T-cell (primary cell): ENCODE measurements at regions not wholly inside any gene's neighbourhood (a gene's known extent, or its start where the extent isn't known, plus 50 kb on each side); places are given as distances from the start of the nearest gene placed in this dataset.

ENCODE experiments used
- ATAC-seq, 4 experiments: fragments of 200-7000 bp in 3 of 4; fragments of 150-1000 bp in 1 of 4; cut with Tn5 transposase; replicated peaks in 1 of 4; 1 replicate in 3 of 4; 2 replicates in 1 of 4; pipeline ENCODE4 v1.10.0; 2021; ENCODE audit warnings: moderate library complexity in 3 of 4, mild to moderate bottlenecking in 2 of 4, moderate number of reproducible peaks in 1 of 4
- CTCF ChIA-PET, 2 donors: fragments of 300-600 bp; sonication (Branson Sonifier 250); formaldehyde crosslinking; loops; one replicate each; lab custom pipeline; 2022; ENCODE audit warnings: antibody characterized with exemption in 2 of 2; lab: Charles Lee
- POLR2A ChIA-PET, 2 donors: fragments of 300-600 bp; sonication (Branson Sonifier 250); formaldehyde crosslinking; loops; one replicate each; lab custom pipeline; 2022; ENCODE audit warnings: antibody characterized with exemption in 2 of 2; lab: Charles Lee
- DNase-seq, 35 experiments: peaks; one replicate each; pipeline versions ENCODE4 v3.0.0 to v3.0.0-alpha.2; 2013 to 2023
- H3K27ac ChIP-seq: one replicate; pipeline ENCODE4 v1.5.1; 2013; ENCODE audit warnings: low read length
- H3K27me3 ChIP-seq, 2 experiments: replicated peaks in 1 of 2; 1 replicate in 1 of 2; 2 replicates in 1 of 2; pipeline versions ENCODE4 v1.6.1 to v1.7.0; 2013; ENCODE audit warnings: low read length in 1 of 2, mixed read lengths in 1 of 2; ENCODE audit not compliant: control insufficient read depth in 2 of 2, insufficient read depth in 2 of 2; ENCODE audit errors: extremely low read depth in 1 of 2
- H3K36me3 ChIP-seq, 2 donors: 1 replicate in 1 of 2; 2 replicates in 1 of 2; pipeline versions ENCODE4 v1.6.1 to v1.7.0; 2013; ENCODE audit warnings: low read length in 1 of 2; ENCODE audit not compliant: control insufficient read depth in 2 of 2, insufficient read depth in 1 of 2; ENCODE audit errors: extremely low read depth in 1 of 2
- H3K4me1 ChIP-seq, 2 experiments: 1 replicate in 1 of 2; 2 replicates in 1 of 2; pipeline versions ENCODE4 v1.6.1 to v1.7.0; 2013; ENCODE audit warnings: low read length in 2 of 2, mixed read lengths in 1 of 2; ENCODE audit not compliant: insufficient read depth in 2 of 2, control insufficient read depth in 1 of 2; ENCODE audit errors: extremely low read depth in 1 of 2
- H3K4me3 ChIP-seq, 2 donors: 1 replicate in 1 of 2; 2 replicates in 1 of 2; pipeline versions ENCODE4 v1.5.1 to v1.7.0; 2013; ENCODE audit warnings: mild to moderate bottlenecking in 2 of 2, low read length in 1 of 2, moderate library complexity in 1 of 2; ENCODE audit not compliant: control insufficient read depth in 1 of 2; ENCODE audit errors: extremely low read depth in 1 of 2
- H3K9me3 ChIP-seq: 2 replicates; pipeline ENCODE4 v1.7.0; 2013
- H3K27ac Mint-ChIP-seq, 2 donors: one replicate each; pipeline ENCODE4 v1.8.0; 2020 to 2021; ENCODE audit warnings: mild to moderate bottlenecking in 2 of 2, mixed read lengths in 2 of 2
- H3K27me3 Mint-ChIP-seq, 2 donors: one replicate each; pipeline ENCODE4 v1.8.0; 2021 to 2022; ENCODE audit warnings: mixed read lengths in 2 of 2
- H3K36me3 Mint-ChIP-seq: one replicate; pipeline ENCODE4 v1.8.0; 2021; ENCODE audit warnings: mixed read lengths
- H3K4me1 Mint-ChIP-seq, 3 donors: one replicate each; pipeline ENCODE4 v1.8.0; 2020 to 2022; ENCODE audit warnings: mixed read lengths in 3 of 3, mild to moderate bottlenecking in 1 of 3
- H3K4me3 Mint-ChIP-seq, 3 donors: one replicate each; pipeline ENCODE4 v1.8.0; 2020 to 2022; ENCODE audit warnings: mild to moderate bottlenecking in 3 of 3, mixed read lengths in 3 of 3, moderate library complexity in 3 of 3
- H3K9me3 Mint-ChIP-seq, 3 donors: one replicate each; pipeline ENCODE4 v1.8.0; 2020 to 2022; ENCODE audit warnings: mixed read lengths in 3 of 3
- WGBS: methylation state at CpG from one replicate; pipeline ENCODE4 v1.1.5; 2013; ENCODE audit warnings: missing lambda C conversion rate; ENCODE audit not compliant: insufficient coverage; 5-methylcytosine and 5-hydroxymethylcytosine counted together

DNA sequence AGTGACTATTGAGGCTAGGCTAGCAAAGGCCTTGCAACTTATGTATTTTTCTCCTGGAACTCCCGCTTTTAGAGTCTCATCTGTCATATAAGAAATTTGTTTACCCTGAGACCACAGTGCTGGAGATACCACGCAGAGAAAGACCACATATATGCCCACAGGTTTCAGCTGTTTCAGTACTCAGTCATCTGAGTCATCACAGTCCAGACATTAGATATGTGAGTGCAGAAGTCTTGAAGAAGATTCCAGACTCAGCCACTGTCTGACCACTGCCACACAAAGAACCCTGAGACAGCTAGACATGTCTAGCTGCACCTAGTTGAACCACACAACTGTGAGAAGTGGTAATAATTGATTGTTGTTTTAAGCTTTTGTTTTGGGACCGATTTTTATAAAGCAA, 648.3 kb downstream of the EPM2A start:
- H3K4me1 ChIP-seq, result no peaks in the 10 kb centered on the region
- ChIA-PET CTCF (no interaction called here), POLR2A (no interaction called here)
- Mint-ChIP-seq H3K36me3 (no peaks in the 10 kb centered on the region), H3K4me1 (no peaks in the 10 kb centered on the region), H3K4me3 (no peak overlapping the region), H3K27ac (no peak overlapping the region), H3K27me3 (peaks cover 2 to 4% of the 10 kb centered on the region in 2 donors), H3K9me3 (no peaks in the 10 kb centered on the region)
- H3K9me3 ChIP-seq, result no peaks in the 10 kb centered on the region
- no peak overlapping the region for H3K27ac ChIP-seq
- no peaks in the 10 kb centered on the region for H3K27me3 ChIP-seq
- 60% methylated on average over 1 of the region's 3 CpGs for whole genome bisulfite sequencing
- H3K36me3 ChIP-seq, result no peaks in the 10 kb centered on the region
- DNase-seq (no peak), ATAC-seq (no peak)
- H3K4me3 ChIP-seq, result no peak overlapping the region

DNA sequence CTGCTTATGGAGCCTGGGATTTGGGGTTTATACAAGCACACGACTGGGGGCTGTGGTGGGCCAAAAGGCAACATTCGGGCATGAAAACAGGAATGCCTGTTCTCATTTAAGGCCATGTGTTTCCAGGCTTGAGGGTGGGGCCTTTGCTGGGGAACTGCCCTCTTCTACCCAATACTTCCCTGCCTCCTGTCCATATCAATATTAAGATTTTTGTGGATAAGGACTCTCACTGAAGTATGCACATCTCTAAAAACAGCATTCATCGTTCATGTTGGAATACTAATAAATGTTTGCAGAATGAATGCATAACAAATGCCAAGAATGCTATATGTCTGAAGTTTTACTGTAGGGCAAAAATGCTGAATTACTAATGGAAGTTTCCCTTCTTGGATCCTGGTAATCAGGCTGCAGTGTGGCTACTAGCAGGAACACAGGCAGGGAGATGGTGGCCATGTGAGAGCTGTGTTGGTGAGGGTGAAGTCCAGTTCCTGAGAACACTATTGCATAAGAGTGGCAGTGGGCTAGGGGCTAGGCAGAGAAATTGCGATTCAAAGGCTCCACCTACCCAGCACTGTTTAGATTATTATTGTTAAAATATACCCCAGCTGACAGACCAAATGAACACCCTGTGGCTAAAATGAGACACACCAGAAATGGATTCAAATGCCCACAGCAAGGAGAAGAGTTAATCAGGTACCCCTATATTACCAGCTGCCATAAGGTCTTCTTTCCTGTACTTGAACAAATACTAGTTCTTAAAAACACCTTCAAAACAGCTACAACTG, 644.3 kb downstream of the EPM2A start:
- H3K4me3 ChIP-seq, result no peak overlapping the region
- Mint-ChIP-seq H3K36me3 (no peaks in the 10 kb centered on the region), H3K27ac (no peak overlapping the region), H3K27me3 (peaks cover 2 to 11% of the 10 kb centered on the region in 2 donors), H3K4me1 (no peaks in the 10 kb centered on the region), H3K4me3 (no peak overlapping the region), H3K9me3 (no peaks in the 10 kb centered on the region)
- H3K36me3 ChIP-seq, result no peaks in the 10 kb centered on the region
- no peak for DNase-seq
- CTCF ChIA-PET, result no interaction called here
- H3K27me3 ChIP-seq, result no peaks in the 10 kb centered on the region
- no peaks in the 10 kb centered on the region for H3K9me3 ChIP-seq
- no peaks in the 10 kb centered on the region for H3K4me1 ChIP-seq
- WGBS, result no CpG with 5 or more reads among the region's 4 CpGs
- ATAC-seq, result no peak
- POLR2A ChIA-PET, result no interaction called here
- no peak overlapping the region for H3K27ac ChIP-seq

DNA sequence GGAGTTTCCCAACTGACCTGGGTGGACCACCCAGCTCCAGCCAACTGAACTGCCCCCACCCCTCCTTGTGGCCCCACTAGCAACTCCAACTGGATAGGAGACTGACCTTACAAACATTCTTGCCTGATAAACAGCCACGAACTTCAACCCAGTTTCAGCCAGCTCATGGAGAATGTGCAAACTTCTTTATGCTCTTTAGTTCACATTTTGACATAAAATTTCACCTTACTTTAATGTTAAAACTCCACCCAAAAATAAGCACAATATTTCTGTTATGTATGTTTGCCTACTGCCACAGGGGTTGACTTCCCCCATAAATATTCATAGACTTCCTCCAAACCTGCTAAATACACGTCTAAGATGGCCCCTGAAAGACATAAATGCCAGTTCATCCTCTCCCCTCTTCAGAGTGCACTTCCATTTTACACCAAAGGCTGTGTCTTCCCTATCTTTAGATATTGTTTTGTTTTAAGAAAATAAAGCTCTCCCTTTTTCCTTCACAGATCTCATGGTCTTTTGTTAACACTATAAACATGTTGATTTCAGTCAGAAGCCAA, 643.7 kb downstream of the EPM2A start:
- Mint-ChIP-seq H3K4me3 (no peak overlapping the region), H3K9me3 (no peaks in the 10 kb centered on the region), H3K36me3 (no peaks in the 10 kb centered on the region), H3K4me1 (no peaks in the 10 kb centered on the region), H3K27ac (no peak overlapping the region), H3K27me3 (peaks cover 2 to 11% of the 10 kb centered on the region in 2 donors)
- Histone ChIP-seq H3K9me3 (no peaks in the 10 kb centered on the region), H3K27ac (no peak overlapping the region), H3K4me1 (no peaks in the 10 kb centered on the region), H3K36me3 (no peaks in the 10 kb centered on the region), H3K27me3 (no peaks in the 10 kb centered on the region), H3K4me3 (no peak overlapping the region)
- no peak for ATAC-seq
- WGBS, result no CpG with 5 or more reads among the region's 2 CpGs
- DNase-seq, result no peak
- ChIA-PET POLR2A (interaction anchor here in 1 of 2 donors (0.6 kb wide), 1 partner anchor 12 kb away, joined by 6 read pairs; no protein-coding TSS in a partner anchor), CTCF (interaction anchor here in 1 of 2 donors (0.6 kb wide), 1 partner anchor 510 kb away, joined by 5 read pairs; no protein-coding TSS in a partner anchor)

DNA sequence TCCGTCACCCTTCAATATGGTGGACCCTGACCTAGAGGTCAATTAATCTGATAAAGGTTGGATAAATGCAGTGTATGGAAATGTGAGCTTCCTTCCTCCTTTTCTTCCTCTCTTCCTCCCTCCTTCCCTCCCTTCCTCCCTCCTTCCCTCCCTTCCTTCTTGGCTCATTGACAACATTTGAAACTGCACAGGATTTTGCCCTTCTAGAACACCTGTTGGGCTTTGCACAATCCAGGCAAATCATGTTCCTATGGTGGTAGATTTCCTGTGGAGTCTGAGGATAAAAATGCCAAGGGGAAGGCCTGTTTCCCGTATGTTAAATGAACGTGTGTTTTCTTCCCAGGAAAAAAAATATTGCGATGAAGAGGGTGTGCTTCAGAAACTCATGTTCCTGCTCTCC, 642.8 kb downstream of the EPM2A start:
- Histone ChIP-seq H3K36me3 (no peaks in the 10 kb centered on the region), H3K4me3 (no peak overlapping the region), H3K27me3 (no peaks in the 10 kb centered on the region), H3K9me3 (no peaks in the 10 kb centered on the region), H3K27ac (no peak overlapping the region), H3K4me1 (no peaks in the 10 kb centered on the region)
- Mint-ChIP-seq H3K27ac (no peak overlapping the region), H3K4me3 (no peak overlapping the region), H3K9me3 (peaks cover 0 to 4% (median under 1%) of the 10 kb centered on the region in 3 donors), H3K36me3 (no peaks in the 10 kb centered on the region), H3K4me1 (no peaks in the 10 kb centered on the region), H3K27me3 (peaks cover 2 to 11% of the 10 kb centered on the region in 2 donors)
- CTCF ChIA-PET, result interaction anchor here in 1 of 2 donors (0.6 kb wide), 1 partner anchor 511 kb away, joined by 5 read pairs; no protein-coding TSS in a partner anchor
- 80% methylated on average over 2 of the region's 4 CpGs for WGBS
- POLR2A ChIA-PET, result interaction anchor here in 1 of 2 donors (0.6 kb wide), 1 partner anchor 11 kb away, joined by 6 read pairs; no protein-coding TSS in a partner anchor
- no peak for ATAC-seq
- DNase-seq, result no peak

DNA sequence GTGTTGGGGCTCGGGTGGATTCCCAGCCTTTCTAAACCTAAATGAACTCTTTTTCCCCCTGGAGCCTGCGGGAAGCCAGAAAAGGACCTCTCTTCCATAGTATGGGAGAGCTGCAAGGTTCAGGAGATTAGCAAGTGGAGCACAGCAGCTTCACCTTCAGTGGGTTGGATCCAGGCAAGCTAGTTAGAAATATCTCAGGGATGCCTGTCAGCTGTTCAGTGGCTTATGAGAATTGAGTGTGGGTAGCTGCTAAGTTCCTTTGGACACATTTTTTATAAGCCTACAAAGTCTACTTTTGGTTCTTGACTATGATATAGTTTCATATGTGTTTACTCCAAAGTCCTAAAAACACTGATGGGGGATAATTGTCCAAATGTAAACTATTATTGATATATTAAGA, 642.1 kb downstream of the EPM2A start:
- H3K4me1 ChIP-seq, result no peaks in the 10 kb centered on the region
- DNase-seq (no peak), ATAC-seq (no peak)
- peaks cover 2 to 11% of the 10 kb centered on the region in 2 donors for H3K27me3 Mint-ChIP-seq
- H3K4me3 Mint-ChIP-seq, result no peak overlapping the region
- WGBS, result no CpG with 5 or more reads among the region's 2 CpGs
- no peaks in the 10 kb centered on the region for H3K36me3 ChIP-seq
- H3K27ac ChIP-seq, result no peak overlapping the region
- H3K27me3 ChIP-seq, result no peaks in the 10 kb centered on the region
- POLR2A ChIA-PET, result no interaction called here
- no peak overlapping the region for H3K4me3 ChIP-seq
- peaks cover 0 to 11% (median 6%) of the 10 kb centered on the region in 3 donors for H3K9me3 Mint-ChIP-seq
- CTCF ChIA-PET, result no interaction called here
- no peaks in the 10 kb centered on the region for H3K36me3 Mint-ChIP-seq
- no peaks in the 10 kb centered on the region for H3K4me1 Mint-ChIP-seq
- no peak overlapping the region for H3K27ac Mint-ChIP-seq
- H3K9me3 ChIP-seq, result no peaks in the 10 kb centered on the region

DNA sequence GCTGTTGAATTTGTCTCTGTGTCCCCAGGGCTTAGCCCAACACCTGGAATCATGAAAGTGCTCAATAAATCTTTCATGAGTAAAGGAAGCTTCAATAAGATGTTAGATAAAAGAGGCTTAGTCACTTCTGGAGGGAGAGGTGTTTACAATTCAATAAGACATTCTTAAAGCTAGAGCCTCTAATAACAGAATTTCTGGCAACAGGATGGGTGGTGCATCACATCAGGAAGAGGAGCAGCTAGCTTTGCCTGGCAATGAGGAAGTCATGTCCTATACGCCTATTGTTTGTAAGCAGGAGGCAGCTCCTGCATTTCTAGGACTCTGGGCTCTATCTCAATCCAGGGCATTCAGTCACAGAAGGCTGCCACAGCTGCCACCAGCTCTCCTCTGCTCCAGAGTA, 638.5 kb downstream of the EPM2A start:
- DNase-seq (no peak), ATAC-seq (no peak)
- Histone ChIP-seq H3K4me1 (no peaks in the 10 kb centered on the region), H3K36me3 (no peaks in the 10 kb centered on the region), H3K27me3 (no peaks in the 10 kb centered on the region), H3K4me3 (no peak overlapping the region), H3K9me3 (no peaks in the 10 kb centered on the region), H3K27ac (no peak overlapping the region)
- 100% methylated on average over 1 of the region's 1 CpG for WGBS
- Mint-ChIP-seq H3K9me3 (peaks cover 4 to 19% (median 11%) of the 10 kb centered on the region in 3 donors), H3K27me3 (peaks cover 2 to 7% of the 10 kb centered on the region in 2 donors), H3K27ac (no peak overlapping the region), H3K36me3 (no peaks in the 10 kb centered on the region), H3K4me3 (no peak overlapping the region), H3K4me1 (no peaks in the 10 kb centered on the region)
- ChIA-PET CTCF (no interaction called here), POLR2A (no interaction called here)
